ENCODE measurements at regions not wholly inside any gene's neighbourhood (a gene's known extent, or its start where the extent isn't known, plus 50 kb on each side); places are given as distances from the start of the nearest gene placed in this dataset.
A peak's percentile ranks its signal among the peaks of the same experiment; 100 is the strongest.
"Not testable (repeated sequence)": the region's sequence is repeated elsewhere in the genome, so short reads cannot be mapped to it uniquely, and the experiment has no call there.

DNA sequence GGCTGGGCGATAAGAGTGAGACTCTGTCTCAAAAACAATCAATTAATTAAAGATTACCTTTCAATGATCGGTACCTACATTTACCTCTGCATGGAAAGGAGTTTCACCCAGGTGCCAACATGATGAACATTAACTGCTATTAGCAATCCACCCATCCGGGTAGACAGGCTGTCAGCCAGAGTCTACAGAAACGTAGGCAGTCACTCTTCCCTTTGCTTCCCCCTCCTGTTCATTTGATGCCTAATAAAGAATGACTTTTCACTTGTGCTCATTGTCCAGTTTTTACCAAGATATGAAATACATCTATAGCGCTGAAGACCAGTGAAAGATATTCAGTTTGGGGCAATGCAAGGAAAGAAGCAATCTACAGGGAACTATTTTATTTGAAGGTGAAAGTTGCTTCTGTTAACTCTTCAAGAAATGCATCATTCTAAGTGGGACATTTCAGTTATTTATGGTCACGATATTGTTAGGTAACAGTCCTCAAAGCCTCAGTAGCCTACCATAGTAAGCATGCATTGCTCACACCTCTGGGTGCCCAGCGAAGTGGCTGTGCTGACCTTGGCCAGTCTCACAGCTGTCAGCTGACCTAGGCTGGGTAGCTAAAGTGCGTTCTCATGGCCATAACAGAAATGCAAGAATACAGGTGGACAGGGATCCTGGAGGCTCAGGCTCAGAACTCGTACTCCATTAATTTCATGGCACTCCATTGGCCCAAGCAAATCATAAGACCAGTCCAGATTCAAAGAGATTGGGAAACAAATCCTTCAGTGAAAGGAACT is 87.2 kb upstream of the DMRT1 start:
- DNase-seq (ENCODE audit: low spot score), result no peak
- ATAC-seq, result peak; percentile 75

DNA sequence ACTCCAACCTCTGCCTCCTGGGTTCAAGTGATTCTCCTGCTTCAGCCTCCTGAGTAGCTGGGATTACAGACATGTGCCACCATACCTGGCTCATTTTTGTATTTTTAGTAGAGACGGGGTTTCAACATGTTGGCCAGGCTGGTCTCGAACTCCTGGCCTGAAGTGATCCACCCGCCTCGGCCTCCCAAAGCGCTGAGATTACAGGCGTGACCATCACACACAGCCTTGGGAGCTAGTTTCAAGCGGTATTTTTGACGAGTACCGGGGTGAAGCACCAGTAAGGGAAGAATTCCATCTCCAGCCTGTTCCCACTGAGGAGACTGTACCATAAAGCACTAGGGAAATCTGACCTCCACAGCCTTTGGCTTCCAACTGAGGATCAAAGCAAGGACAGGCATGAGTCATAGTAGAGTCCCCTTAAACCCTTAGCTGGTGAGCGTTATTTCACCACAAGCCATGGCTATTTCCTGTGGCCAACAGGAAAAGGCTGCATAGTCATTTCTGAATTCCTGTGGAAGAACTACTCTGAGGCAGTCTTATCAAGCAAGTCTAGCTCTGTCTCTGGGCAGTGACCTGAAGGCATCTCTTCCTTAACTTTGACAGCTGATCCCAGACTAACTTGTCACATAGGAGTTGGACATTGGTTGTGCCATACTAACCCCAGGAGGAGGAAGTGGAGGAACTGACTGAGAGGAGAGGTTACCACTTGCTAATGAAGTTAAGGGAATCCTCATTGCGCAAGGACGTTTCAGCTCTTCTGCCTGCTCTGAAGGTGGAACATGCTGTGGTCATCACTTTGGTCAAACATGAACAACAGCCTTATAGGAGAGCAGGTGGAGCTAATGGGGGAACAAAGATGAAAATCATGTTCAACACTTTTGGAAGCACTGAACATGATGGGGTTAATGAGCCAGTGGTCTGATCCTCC is 85.8 kb upstream of the DMRT1 start:
- ATAC-seq (peak; percentile 45), DNase-seq (ENCODE audit: low spot score) (no peak)

DNA sequence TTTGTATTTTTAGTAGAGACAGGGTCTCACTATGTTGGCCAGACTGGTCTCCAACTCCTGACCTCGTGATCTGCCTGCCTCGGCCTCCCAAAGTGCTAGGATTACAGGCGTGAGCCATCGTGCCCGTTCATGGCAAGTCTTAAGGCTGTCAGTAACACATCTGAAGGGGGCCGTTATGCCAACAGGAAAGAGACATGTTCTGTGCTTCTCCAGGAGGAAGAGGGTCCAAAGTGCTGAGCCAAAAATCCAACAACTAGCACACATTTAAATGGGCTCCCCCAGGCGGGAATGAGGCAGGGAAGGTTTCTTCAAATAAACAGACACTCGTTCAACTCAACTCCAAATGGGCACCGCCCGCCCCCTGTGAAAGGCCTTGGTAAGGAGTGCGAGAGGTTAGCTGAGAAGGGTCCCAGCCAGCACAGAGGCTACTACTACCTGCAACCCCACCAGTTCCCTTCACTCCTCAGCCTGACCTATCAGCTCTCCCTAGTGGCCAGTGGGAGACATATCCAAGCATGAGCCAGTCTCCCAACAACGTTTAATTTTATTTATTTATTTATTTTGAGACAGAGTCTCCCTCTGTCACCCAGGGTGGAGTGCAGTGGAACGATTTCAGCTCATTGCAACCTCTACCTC is 84.1 kb upstream of the DMRT1 start:
- DNase-seq (ENCODE audit: low spot score), result no peak
- ATAC-seq, result peak; percentile 83

DNA sequence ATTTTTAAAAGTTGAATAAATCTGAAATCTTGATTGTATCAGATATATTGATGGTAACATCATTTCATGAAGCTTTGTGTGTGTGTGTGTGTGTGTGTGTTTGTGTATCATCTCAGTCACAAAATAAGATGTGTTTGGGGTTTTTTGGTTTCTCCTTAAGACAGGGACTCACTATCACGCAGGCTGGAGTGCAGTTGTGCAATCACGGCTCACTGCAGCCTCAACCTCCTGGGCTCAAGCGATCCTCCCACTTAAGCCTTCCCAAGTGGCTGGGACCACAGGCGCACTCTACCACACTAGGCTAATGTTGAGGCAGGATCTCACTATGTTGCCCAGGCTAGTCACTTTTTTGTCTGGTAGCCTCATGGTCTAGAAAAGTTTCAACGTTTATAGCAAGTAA is 83.4 kb upstream of the DMRT1 start:
- no peak for ATAC-seq
- DNase-seq (ENCODE audit: low spot score), result no peak

DNA sequence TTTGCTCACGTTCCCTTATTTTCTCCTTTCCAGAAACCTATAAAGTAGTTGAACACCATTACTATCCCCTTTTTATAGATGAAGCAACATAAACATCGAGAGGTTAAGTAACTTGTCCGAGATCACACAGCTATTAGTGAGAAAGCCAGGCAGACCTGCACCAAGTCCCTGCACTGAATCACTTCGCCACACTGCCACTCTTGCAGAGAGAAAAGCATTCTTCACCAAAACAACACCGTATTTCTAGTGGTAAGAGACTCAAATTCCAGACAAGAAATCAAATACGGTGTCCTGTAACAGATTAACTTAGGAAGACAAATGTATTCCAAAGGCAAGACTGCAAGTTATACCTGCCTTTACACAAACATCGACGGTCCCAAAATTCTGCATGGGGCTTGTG is 82.0 kb upstream of the DMRT1 start:
- DNase-seq (ENCODE audit: low spot score) (no peak), ATAC-seq (no peak)

DNA sequence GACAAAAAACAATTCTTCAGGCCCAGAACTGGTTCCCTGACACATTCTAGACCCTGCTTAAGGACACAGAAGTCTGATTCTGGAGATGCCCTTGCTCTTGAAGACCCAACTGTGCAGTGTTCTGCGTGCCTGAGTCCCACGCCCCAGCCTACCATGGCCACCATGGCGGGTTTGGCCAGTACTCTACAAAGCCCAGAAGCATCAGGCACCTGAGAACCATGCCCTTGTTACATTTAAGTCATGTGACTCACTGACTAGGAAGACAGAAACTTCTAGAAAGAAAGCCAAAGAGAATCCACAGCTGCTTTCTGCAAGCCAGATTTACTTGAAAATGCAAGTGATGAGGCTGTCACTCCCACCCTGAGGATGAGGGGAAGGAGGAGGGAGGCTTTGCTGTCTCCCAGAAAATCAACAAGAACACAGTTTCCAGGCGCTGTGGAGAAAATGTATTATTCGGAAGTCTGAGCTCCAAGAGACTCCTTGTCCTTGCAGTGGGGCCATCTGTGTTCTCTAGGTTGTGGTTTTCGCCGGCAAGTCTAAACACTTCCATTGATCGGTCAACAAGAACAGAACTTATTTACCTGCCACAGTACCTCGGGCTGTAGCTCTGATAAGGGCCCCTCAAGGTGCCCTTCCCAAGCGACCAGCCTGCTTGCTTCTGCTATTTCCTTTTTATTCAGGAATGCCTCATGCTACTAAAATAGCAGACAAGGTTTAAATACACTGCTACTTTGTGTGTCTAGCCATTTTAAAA is 81.3 kb upstream of the DMRT1 start:
- DNase-seq (ENCODE audit: low spot score), result no peak
- no peak for ATAC-seq

DNA sequence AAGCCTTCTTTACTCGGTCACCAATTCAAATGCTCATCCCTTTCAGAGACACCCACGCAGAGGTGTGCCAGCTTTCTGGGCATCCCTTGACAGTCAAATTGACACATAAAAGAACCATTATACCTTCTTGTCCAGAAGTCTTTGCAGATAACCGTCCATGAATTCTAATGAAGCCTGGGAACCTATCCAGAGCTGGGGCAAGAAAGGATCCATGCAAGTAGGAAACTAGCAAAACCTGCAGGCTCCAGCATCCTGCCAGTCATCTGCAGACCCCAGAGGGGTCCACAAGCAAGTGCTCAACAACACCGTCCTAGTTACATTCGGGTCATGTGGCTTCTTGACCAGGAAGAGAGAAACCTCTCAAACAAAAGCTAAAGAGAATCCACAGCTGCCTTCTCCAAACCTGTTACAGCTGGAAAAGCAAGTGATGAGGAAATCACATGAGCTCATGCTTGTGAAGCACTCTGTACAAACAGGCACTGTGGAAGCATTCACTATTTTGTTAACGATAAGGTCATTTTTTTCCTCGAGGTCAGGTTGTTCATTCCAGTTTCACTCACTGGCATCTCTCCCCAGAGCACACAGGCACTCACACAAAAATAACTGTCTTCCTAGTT is 80.2 kb upstream of the DMRT1 start:
- DNase-seq (ENCODE audit: low spot score) (no peak), ATAC-seq (peak; percentile 39)

DNA sequence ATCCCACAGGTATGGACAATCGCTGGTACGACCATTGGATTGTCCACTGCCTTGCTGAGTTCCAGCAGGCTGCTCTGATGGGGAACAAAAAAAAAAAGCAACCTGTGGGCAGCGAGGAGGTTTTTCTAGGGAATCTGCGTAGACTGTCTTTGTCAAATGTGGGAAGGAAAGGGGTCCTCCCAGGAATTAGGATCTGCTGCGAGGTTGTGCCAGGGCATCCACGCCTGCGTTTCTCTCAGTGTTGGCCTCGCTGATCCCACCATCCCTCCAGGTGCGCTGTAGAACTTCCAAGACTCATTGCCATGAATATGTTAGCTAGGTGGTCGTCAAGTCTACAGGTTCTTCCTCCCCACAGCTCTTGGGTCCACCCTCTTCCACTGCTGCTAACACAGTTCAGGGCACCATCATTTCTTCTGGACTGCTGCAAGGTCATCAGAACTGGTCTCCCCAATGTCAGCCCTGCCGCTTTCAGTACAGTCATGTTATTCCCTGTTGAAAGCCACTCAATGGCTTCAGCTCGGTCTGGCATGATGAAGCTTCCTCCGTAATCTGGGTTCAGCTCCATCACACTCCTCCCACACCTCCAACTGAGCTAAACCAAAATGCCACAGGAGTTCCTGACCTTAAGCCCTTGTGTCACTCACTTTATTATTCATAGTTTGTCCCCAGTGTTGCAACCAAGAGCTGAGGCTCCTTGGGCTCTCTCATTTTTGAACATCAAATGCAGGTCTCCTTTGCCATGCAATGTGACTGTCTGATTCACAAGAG is 79.5 kb upstream of the DMRT1 start:
- no peak for ATAC-seq

DNA sequence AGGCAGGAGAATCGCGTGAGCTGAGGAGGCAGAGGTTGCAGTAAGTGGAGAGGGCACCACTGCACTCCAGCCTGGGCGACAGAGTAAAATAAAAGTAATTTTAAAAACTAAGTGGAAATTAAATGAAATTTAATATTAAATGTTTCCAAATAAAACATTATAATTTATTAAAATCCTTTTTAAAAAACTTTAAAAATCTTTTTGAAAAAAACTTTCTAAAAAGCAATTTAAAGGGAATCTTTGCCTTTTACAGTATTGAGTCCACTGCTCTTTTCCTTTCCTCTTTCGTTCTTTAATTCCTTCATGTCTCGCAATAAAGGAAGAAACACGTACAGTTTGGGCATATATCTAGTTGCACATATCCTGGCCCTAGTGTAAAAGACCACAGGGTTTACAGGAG is 77.8 kb upstream of the DMRT1 start:
- ATAC-seq (no peak), DNase-seq (ENCODE audit: low spot score) (no peak)

More for the DNA sequence above, 79.5 kb upstream of the DMRT1 start:
- DNase-seq (ENCODE audit: low spot score), result no peak

DNA sequence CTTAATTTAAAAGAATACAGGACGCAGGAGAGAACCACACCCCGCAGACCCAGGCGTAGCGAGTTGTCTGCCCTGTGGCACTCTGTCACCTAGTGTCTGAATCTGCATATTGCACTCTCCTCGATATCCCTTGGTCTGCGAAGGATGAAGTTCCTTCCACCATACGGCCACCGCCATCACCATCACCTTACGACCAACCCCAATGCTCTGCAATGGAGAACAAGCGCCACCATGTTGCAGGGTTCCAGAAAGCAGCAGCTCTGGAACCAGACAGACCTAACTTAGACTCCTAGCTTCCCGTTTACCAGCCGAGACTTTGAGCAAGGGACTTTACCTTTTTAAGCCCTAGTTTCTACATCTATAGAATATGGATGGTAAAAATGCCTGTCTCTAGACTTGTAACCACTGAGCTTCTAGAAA is 77.4 kb upstream of the DMRT1 start:
- ATAC-seq, result peak; percentile 99
- peak; percentile 57 for DNase-seq (ENCODE audit: low spot score)

DNA sequence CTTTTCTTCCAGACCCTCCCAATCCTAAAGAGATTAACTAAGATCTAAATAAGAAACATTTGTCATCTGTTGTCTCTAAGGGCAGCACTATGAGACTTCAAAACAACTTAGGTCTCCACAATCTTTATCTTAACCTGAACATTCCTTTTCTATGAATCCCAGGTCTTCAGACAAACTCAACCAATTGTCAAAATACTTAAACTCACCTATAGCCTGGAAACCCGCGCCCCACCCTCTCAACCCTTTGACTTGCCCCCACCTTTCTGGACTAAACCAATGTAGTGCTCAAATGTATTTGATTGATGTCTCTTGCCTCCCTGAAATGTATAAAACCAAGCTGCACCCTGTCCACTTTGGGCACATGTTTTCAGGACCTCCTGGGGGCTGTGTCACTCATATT is 76.5 kb upstream of the DMRT1 start:
- DNase-seq (ENCODE audit: low spot score) (no peak), ATAC-seq (no peak)

DNA sequence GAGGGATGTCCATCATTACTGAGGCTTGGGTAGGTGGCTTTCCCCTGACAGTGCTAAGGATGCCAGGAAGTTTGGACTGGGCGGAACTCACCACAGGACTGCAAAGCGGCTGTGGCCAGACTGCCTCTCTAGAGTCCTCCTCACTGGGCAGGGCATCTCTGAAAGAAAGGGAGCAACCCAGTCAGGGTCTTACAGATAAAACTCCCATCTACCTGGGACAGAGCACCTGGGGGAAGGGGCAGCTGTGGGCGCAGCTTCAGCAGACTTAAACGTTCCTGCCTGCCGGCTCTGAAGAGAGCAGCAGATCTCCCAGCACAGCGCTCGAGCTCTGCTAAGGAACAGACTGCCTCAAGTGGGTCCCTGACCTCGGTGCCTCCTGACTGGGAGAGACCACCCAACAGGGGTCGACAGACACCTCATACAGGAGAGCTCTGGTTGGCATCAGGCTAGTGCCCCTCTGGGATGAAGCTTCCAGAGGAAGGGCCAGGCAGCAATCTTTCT is 74.4 kb upstream of the DMRT1 start:
- DNase-seq (ENCODE audit: low spot score), result not testable (repeated sequence)

DNA sequence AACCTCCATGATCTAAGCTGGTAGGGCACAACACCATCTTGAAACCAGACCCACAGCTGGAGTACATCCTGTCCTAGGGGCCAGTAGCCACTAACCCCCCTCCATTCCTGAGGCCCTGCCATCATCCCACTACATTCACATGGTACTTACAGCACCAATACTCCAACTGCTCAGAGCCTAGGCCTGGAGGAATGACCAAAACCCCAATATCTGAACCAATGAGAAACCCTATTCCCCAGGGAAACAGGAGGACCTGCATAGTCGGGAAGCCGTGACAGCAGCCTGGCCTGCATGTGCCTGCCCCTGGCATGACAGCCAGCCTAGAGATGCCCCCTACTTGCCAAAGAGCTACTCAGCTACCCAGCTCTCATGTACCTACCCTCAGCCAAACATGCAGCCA is 65.4 kb upstream of the DMRT1 start:
- DNase-seq (ENCODE audit: low spot score) (no peak), ATAC-seq (no peak)

More for the DNA sequence above, 74.4 kb upstream of the DMRT1 start:
- ATAC-seq, result not testable (repeated sequence)

DNA sequence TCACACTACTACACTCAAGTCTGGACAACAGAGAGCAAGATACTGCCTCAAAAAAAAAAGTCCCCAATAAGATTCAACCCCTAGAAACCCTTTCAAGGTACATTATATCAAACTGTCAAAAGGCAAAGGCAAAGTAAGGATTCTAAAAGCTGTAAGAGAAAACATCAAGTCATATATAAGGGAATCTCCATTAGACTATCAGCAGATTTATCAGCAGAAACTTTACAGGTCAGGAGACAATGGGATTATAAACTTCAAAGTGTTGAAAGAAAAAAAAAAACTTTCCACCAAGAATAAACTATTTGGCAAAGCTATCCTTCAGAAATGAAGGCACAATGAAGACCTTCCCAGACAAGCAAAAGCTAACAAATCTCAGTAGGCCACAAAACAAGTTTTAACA is 63.5 kb upstream of the DMRT1 start:
- no peak for DNase-seq (ENCODE audit: low spot score)
- ATAC-seq, result no peak

DNA sequence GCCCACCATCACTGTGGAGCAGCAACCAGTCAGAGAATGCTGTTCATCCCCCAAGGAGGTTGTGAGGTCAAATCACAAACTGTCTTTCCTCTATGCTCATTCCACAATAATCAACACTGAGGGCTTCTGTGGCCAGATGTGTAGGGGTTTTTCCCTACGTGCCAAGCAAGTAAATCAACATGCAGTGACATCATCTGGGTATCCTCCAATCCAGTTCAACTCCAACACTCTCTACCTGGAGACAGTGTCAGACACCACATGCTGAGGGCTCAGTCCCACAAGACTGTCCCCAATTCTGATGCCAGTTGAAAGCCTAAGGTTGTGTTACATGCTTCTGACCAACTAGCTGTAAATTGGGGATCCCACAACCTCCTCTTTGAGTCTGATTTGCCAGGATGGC is 57.3 kb upstream of the DMRT1 start:
- no peak for ATAC-seq
- no peak for DNase-seq (ENCODE audit: low spot score)

DNA sequence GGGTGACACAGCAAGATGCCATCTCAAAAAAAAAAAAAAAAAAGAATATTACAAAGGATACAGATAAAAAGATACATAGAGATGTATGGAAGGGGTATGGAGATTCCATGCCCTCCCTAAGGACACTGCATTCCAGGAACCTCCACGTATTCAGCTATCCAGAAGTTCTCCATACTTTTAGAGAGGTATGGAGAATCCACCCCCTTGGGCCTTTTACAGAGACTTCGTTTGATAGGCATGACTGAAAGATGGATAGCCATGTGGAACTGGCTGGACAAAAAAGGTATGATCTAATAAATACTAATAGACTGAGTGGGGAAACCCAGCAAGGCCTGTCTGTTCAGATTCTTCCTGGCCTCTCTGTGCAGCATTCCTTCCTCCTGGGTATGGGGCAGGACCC is 56.6 kb upstream of the DMRT1 start:
- DNase-seq (ENCODE audit: low spot score) (no peak), ATAC-seq (no peak)

DNA sequence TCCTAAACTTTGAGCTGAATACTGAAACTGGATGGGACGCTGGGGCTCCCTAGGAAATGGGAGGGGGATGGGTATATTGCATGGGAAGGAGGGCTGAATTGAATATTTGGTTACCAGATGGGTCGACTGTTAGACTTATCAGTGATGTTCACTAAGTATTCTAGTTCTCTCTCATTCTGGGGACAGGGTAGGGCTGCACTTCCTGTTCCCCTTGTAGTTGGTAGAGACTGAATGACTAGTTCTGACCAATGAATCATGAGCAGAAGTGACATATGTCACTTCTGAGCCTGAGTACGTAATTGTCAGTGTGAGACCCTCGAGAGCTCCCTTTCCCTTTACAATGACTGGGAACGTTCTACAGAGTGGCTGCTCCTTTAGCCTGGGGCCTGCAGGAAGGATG is 55.5 kb upstream of the DMRT1 start:
- no peak for ATAC-seq
- DNase-seq (ENCODE audit: low spot score), result no peak

DNA sequence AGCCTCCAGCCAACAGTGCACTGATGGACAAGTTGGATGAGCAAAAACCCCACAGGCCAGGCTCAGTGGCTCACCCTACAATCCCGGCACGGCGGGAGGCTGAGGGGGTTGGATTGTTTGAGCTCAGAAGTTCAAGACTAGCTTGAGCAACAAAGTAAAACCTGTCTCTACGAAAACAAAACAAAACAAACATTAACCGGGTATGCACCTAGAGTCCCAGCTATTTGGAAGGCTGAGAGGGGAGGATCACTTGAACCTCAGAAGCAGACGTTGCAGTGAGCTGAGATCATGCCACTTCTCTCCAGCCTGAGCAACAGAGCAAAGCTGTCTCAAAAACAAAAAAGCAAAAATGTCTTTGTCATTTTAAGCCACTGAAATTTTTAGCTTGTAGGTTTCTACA is 55.1 kb upstream of the DMRT1 start:
- no peak for ATAC-seq

DNA sequence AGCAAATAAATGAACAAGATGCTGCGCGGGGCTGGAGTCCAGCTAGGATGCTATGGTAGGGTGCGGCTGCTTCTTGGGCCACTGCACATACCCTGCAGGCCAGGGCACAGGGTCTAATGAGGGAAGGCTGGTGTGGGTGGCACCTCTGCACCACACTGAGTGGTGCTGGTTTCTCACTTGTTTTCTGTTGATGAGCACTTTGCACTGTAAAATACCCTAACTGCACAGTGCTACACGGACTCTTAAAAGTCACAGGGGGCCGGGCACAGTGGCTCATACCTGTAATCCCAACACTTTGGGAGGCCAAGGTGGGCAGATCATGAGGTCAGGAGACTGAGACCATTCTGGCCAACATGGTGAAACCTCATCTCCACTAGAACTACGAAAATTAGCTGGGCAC is 52.7 kb upstream of the DMRT1 start:
- no peak for ATAC-seq
- DNase-seq (ENCODE audit: low spot score), result no peak

More for the DNA sequence above, 55.1 kb upstream of the DMRT1 start:
- no peak for DNase-seq (ENCODE audit: low spot score)

Measured in left lobe of liver (tissue), 2 donors.